MV-4-11 (cell line): ENCODE measurements at regions not wholly inside any gene's neighbourhood (a gene's known extent, or its start where the extent isn't known, plus 50 kb on each side); places are given as distances from the start of the nearest gene placed in this dataset.

Experiments used
- DNase-seq: peaks from one replicate; lab custom pipeline; 2025; lab: John Stamatoyannopoulos, UW

DNA sequence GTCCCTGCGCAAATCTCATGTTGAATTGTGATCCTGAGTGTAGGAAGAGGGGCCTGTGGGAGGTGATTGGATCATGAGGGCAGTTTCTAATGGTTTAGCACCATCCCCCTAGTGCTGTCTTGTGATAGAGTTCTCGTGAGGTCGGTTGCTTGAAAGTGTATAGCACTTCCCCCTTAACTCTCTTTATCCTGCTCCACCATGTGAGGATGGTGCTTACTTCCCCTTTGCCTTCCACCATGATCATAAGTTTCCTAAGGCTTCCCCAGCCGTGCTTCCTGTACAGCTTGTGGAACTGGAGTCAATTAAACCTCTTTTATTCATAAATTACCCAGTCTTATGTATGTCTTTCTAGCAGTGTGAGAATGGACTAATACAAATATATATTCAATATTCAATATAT, 303.7 kb upstream of the SEL1L start:
- DNase-seq, result peak; percentile 77

DNA sequence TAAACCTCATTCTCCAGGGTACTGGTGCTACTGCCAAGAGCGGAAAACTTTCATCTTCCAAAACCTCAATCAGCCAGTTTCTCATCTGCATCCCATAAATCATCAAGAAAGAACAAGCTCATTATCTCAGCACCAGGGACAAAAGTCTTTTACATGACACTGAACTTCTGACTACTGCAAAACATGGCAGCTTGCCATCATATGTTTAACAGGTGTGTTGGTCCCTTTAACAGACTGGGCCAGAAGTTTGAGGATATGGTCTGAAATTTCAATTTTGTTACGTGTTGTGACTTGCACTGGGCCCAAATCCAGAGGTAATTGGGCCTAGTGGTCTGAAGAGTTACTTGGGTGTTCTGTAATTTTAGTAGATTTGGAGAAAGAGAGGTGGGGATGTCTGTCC, 305.4 kb upstream of the SEL1L start:
- no peak for DNase-seq

DNA sequence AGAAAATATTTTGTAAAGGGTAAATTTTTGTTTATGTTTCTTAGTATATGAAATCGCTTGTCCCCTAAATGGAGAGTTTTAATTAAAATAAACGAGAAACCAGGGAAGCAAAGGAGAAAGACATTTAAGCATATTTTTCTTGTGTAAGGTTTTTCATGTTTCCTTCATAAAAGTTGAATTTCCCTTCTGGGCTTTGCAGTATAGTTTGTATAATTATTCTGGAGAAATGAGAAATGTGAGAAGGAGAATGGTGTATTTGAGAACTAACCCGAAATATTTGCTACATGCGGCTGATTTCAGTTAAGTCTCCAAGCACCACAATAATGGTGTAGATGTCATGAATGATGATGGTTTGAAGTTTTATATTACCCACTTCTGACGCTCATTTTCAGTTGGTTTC, 307.7 kb upstream of the SEL1L start:
- DNase-seq, result no peak

DNA sequence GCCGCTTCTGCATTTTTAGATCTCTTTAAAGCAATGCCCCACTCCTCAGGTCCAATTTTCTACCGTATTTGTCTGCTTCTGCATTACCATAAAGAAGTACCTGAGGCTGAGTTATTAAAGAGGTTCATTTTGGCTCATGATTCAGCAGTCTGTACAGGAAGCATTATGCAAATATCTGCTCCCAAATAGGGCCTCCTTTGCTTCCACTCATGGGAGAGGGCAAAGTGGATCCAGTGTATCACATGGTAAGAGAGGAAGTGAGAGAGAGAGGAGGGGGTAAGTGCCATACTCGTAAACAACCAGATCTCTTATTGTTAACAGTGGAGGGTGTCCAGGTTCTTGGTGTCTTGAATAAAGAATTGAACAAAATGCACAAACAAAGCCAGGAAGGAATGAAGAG, 316.1 kb upstream of the SEL1L start:
- peak; percentile 82 for DNase-seq

DNA sequence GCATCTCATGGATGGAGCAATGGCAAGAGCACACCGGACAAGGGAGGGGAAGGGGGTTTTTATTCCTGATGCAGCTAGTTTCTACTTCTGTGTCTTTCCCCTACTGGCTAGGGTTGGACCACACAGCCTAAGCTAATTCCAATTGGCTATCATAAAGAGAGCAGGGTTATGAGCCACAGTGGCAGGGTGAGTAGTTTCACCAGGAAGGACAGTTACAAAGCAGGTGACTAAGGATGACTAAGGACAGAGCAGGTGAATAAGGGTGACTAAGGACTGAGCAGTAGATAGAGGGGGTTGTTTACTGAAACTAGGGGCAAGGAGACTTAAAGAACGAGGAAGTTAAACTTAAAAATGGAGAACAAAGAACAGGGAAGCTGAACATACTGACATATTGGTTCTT, 321.4 kb upstream of the SEL1L start:
- peak; percentile 82 for DNase-seq

DNA sequence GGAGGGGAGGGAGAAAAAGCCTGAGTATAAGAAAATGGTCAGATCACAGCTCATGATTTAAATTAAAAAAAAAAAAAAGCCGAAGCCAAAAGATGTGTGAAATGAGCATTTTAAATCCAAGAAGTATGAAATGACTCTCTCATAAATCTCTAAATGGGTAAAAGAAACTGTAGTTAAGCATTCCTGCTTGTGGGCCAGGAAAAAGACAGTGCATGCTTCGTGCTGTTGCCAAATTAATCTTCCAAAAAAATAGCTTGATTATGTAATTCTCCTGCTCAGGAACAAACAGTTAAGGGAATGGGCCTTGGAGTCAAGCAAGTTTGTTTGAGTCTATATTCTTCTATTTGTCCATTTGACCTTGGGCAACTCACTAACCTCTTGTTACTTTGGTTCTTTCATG, 325.4 kb upstream of the SEL1L start:
- DNase-seq, result no peak

DNA sequence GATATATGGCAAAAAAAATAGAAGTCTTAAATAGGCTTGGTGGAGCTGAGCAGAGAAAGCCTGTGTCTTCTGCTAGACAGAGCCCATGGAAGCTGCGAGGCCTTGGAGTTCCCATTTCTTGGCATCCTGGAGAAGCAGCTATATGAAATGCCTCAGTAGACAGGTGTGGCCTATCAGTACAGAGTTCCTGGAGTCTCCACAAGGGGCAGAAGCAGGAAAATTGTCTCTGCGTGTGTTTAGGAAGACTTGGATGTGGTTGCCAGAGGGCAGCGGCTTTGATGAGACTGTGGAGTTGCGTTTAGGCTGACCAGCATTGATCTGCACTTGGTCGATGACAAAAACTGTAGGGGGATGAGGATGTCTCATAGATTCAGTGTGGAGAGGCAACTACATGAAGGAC, 334.5 kb upstream of the SEL1L start:
- DNase-seq, result no peak

DNA sequence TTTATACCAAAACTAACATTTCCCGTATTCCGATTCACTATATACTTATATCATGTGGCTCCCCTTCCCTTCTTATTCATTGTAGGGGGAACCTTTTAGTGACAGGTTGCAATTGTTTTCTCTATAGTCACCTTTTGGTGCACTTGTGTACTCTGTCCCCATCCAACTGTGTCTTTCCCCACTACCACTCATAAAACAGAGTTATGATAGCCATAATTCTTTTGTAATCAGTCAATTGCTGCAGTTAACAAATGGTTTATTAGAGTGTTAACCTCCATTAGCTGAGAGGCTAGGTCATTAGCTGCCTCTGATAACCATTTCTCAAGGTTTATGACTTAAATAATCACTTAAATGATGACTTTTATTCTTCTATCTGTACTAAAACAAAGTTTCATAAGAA, 338.1 kb upstream of the SEL1L start:
- DNase-seq, result no peak

DNA sequence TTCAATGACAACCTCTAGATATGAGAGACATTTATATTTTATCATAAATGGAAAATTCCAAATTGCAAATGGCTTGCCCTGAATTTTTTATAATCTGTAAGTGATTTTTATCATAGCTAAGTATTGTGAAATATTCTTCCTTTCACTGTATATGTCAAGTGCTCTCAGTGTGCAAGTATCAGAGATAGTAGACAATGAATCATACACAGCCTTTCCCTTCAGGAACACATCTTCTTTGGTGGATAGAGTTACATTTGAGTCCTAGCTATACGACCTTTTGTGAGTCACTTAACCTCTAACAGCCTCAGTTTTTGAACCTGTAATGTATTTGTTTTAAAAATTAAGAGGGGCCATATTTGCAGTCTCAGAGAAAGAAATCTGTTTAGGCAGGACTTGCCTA, 350.7 kb upstream of the SEL1L start:
- DNase-seq, result no peak

DNA sequence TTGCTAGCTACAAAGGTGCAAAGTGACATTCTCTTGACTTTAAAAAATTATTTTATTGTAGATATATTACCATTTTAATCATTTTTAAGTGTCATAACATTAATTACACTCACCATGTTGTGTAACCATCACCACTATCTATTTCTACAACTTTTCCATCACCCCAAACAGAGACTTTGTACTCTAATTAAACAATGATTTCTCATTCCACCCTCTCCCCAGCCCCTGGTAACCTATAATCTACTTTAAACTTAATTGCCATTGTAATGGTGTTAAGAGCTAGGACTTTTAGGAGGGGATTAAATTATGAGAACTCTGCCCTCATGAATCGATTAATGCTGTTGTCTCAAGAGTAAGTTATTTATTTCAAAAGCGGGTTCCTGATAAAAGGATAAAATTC, 352.9 kb upstream of the SEL1L start:
- no peak for DNase-seq

DNA sequence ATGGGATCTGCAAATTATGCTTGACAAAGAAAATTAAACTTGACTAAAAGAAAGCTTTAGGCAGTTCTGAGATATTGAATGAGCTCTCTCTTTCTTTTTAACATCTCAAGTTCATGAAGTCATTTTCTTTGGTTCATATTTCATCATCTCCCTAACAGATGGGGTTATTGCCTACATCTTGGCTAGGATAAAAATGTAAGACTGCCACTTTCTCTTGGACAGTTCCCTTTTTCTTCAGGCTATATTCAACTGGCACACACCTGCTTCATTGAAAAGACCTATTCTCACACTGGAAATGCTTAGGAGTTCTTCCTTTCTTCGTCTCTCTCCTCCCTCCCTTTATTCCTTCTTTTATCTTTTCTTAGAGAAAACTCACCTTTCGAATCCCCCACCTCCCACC, 355.9 kb upstream of the SEL1L start:
- DNase-seq, result peak; percentile 32

DNA sequence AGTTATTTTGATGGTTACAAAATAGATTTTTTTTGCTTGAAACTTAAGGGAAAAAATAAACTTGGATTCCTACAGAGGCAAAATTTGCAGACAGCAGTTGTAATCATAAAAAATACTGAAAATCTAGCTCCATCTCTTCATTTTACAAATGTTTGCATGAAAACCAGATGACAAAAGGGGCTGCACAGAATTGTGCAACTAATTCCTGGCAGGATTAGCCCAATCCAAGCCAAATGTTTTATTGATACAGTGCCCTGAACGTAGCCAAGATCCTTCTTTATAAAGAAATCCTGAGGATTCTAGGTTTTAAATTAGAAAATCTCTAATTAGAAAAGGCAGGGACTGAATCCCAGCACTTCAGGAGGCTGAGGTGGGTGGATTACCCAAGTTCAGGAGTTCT, 356.4 kb upstream of the SEL1L start:
- DNase-seq, result no peak

DNA sequence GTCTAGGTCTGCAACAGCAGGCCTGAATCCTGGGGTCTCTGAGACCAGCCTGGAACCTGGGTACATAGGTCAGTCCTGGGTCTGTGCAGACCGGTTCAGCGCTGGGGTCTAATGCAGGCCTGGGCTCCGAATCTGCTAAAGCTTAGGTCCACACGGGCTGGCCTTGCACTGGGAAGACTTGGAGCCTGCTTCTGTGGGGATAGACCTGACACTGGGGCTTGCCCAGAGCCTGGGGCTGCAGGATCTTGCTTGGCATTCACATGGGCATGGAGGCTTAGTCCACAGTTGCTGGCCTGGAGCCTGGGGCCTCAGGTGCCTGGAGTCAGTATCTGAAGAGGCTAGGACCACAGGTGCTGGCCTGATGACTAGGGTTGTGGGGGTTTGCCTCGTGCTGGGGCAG, 369.8 kb upstream of the SEL1L start:
- DNase-seq, result no peak

DNA sequence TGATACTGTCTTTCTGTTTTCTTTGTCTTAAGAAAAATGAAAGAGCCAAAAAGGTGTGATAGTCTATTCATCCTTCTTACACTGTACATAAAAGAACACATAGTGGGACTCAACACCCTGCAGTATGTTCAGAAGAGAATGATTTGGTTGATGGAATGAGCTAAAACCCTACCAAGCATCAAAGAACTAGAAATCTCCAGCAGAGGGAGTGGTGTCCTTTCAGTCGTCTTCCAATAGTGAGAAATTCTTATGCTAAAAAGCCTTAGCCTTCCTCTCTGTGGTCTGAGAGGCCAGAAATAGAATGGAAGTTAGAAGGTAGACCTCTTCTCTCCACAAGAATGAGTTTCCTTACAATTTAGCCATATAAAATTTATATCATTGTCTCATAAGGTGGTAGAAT, 393.4 kb upstream of the SEL1L start:
- DNase-seq, result peak; percentile 33

DNA sequence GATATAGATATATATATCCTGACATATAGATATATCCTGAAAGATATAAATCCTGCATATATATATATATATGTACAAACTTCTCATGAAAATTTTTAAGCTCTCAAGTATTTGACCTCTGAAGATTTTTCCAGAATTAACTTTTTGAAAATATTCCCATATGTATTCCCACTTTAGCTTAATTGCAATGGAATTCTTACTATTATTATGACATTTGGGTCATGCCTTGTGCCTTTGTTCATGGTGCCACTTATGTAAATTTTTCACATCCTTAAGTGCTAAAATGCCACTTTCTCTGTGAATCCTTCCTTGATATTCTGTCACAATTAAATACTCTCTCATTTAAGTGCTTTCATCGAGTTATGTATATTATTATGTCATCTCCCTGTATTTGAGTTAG, 398.2 kb upstream of the SEL1L start:
- DNase-seq, result no peak

DNA sequence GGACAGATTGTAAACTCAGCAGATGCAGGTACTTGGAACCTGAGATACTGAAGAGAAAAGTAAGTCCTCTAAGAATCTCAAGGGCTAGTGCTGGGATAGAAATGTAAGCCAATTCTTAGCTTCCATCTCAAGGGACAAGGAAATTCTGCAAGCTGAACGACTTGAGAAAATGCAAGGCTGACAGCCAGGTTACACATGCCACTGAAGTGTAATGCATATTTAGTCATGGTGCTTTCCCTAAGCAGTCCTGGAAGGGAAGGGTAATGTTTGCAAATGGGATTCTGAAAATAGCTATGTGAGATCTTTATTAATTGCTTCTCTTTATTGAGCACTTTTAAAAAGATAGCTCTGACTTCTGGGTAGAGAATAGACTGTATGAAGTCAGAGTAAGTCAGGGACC, 402.7 kb upstream of the SEL1L start:
- no peak for DNase-seq

DNA sequence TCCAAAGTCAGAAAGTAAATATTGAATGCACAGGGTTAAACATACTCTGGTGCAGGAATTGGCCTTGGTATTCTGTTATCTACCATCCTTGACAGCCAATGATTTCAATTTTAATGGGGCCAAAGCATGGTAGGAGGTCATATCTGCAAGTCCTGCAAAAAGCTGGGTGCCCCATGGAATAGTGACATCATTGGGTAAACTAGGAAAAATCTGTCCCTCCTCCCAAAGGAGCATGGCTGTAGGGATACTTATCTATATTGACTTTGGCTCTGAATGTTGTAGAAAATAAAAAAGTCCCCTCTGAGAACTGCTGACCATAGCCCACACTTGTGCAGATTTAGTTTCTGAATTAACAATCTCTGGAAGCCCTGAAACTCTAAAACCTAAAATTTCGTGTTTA, 403.2 kb upstream of the SEL1L start:
- DNase-seq, result no peak

DNA sequence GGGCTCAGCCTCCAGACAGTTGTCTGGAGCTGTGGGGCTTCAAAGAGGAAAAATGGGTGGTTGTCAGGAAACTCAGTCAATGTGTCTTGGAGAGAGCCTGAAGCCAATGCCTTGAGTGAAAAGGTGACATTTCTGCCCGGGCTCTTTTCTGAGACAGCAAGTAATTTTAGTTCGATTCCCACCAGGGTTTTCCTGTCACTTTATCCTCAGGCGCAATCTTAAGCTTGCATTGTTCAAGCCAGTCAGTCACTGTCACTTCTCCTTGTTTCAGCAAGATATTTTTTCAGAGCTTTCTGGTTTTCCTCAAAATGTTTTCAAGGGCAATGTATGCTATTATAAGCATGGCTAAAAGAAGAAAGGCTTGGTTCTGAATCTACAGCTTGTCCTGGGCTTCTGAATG, 404.7 kb upstream of the SEL1L start:
- DNase-seq, result no peak

DNA sequence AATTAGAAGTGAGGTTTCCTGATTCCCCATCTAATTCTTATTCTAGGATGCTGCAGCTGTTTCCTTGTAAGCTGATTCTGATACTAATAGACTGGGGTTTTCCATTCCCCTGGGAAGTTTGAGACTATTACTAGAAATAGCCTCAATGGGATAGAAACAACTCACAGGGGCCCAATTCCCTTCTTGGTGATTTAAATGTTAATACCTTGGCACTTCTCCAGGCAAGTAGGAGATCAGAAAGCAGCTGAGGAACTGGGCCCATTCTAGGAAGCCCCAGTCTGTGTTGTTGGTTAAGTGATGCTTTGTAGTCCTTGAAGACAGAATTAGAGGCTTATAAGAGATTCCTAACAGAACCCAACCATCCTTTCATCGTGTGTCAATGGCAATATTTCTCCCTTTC, 407.0 kb upstream of the SEL1L start:
- DNase-seq, result no peak

DNA sequence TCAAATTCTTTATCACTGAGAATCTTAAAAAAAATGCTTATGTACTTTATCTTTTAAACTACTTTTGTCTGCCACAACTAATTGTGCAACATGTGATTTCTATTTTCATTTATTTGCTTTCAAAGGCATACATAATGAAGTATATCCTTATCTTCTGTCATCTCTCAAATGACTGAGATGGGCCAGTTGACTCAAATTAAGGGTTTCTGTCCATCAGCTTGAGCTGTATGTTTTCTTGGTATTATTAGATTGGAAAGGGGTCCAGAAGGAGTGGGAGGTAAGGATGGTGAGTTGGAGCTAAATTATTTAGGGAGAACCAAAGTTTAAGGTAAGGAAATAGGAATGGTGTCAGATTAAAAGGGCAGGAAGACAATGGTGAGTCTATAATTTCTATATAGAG, 408.4 kb upstream of the SEL1L start:
- no peak for DNase-seq

DNA sequence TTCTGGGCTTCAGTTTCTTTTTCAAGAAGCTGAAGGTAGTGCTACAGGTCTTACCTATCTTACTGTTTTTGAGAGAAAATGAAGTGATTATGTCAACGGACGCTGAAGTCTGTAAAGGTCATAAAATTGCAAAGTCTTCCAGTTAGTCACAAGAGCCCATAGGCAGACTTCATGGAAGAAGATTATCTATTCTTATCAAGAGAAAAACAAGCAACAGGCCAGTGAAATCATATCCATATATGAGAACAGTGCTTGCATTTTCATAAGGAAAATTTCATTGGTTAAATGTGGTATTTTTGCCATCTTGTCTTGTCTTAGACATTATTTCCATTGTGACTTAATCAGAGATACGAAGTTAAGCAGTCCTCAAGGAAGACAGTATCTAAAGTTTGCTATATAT, 412.7 kb upstream of the SEL1L start:
- no peak for DNase-seq

DNA sequence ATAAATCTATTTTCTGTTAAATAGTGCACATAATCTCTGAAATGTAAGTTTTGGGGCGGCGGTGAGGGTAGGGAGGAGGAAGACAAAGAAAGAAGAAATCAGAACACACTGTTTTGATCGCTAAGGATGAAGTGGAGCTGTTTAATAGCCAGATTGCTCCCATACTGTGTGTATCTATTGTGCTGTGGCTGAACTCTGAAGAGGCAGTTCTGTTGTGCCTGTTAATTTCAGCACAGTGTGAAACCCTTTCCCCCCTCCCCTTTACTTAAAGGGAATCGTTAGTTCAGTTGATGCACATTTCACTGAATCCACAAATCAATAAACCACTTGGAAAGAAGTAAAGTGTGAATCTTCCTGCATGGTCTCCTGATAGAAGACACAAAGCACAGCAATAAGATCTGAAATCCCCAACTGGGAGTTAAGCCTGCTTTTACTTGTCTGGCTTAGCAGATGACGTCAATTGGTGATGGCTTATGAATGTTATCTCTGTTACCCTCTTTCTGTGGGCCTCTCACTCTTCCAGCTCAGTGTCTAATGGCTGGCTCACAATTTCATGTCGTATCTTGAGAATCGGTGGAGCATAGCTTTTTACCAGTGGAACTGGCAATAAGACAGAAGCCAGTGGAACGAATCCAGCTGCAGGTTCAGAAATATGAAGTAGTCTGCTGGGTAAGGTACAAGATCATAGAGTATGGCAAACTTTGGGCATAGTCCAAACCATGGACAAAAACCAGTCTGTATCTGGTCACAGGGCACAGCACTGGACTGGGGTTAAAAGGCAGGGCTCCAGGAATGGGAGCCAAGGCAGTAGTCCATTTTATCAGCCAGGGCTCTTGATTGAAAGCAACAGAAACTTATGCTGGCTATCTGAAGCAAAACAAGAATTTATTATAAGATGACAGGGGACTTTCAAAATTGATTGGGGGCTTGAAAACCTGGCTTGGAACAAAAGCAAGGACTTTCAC, 413.5 kb upstream of the SEL1L start:
- no peak for DNase-seq

DNA sequence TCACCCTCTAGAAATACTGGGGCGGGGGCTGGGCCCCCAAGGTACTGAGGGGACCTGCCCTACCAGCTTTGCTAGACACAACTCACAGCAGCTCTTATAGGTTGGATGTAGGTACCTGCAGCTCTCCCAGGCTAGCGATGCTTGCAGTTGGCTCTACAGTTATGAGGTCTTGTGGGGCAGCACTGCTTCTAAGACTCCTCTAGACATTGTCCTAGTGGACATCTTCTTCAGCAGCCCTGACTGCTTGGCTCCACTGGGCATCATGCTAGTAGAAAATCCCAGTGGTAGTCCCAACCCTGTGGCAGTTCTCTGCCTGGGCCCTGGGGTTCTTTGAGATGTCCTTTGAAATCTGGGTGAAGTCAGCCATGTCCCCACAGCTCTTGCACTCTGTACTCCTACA, 419.3 kb upstream of the SEL1L start:
- no peak for DNase-seq

DNA sequence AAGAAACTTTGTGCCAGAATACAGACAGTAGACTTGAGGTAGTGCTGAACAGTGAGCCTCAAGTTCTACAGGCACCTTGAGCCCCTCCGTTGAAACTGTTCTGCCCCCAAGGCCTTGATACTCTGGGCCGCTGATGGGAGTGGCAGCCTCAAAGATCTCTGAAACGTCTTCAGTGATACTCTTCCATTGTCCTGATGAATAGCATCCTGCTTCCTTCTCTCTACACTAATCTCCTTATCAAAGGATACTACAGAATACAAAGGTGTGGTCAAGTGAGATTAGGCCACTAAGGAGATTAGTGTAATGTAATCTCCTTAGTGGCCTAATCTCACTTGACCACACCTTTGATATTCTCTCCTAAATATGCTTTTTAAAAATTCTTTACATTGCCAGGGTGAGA, 419.8 kb upstream of the SEL1L start:
- DNase-seq, result no peak
